Mammary epithelial cell (primary cell): ENCODE measurements at regions not wholly inside any gene's neighbourhood (a gene's known extent, or its start where the extent isn't known, plus 50 kb on each side); places are given as distances from the start of the nearest gene placed in this dataset.

Experiments
- EZH2 ChIP-seq: IDR thresholded peaks from 2 replicates; pipeline ENCODE4 v1.6.1; 2012; ENCODE audit warnings: low read length, inconsistent platforms, borderline replicate concordance
- TF ChIP-seq, protein P1 (sequence below), 2 donors: IDR thresholded peaks in 1 of 2; conservative IDR thresholded peaks in 1 of 2; 2 replicates each; pipeline ENCODE4 v1.5.1; 2011 to 2012; ENCODE audit warnings: inconsistent platforms in 2 of 2, low read length in 2 of 2, mild to moderate bottlenecking in 2 of 2, control low read depth in 1 of 2, low read depth in 1 of 2; ENCODE audit not compliant: insufficient read depth in 1 of 2; ENCODE audit errors: extremely low read depth in 1 of 2

DNA sequence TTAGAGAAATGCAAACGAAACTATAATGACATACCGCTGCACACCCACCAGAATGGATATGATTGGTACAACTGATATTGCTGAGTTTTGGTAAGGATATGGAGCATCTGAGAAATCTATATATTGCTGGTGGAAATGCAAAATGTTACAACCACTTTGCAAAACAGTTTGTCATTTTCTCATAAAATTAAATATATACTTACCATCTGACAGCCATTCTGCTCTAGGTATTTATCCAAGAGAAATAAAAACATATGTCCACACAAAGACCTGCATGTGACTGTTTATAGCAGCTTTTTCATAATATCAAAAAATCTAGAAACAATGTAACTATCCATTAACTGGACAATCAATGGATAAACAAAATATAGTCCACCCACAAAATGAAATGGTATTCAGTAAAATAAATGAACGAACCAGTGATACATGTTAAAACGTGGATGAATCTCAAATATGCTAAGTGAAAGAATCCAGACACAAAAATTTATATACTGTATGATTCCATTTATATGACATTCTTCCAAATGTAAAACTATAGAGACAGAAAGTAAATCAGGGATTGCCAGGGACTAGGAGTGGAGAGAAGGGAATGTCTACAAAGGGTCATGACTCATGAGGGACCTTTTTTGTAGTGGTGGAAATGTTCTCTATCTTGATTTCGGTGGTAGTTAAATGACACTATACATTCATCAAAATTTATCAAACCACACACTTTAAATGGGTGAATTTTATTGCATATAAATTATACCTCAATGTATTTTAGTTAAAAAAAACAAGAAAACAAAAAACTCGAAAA, 312.0 kb upstream of the GLI3 start:
- TF ChIP-seq, protein P1, sequence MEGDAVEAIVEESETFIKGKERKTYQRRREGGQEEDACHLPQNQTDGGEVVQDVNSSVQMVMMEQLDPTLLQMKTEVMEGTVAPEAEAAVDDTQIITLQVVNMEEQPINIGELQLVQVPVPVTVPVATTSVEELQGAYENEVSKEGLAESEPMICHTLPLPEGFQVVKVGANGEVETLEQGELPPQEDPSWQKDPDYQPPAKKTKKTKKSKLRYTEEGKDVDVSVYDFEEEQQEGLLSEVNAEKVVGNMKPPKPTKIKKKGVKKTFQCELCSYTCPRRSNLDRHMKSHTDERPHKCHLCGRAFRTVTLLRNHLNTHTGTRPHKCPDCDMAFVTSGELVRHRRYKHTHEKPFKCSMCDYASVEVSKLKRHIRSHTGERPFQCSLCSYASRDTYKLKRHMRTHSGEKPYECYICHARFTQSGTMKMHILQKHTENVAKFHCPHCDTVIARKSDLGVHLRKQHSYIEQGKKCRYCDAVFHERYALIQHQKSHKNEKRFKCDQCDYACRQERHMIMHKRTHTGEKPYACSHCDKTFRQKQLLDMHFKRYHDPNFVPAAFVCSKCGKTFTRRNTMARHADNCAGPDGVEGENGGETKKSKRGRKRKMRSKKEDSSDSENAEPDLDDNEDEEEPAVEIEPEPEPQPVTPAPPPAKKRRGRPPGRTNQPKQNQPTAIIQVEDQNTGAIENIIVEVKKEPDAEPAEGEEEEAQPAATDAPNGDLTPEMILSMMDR (conservative IDR thresholded peaks at IDR 0.05 in 1 of 2, IDR thresholded peaks at IDR 0.05 in 1 of 2; ENCODE audit: extremely low read depth in 1 of 2, insufficient read depth in 1 of 2, low read depth in 1 of 2, low read length in 2 of 2) = no peak
- no peak for TF ChIP-seq EZH2
